NCI-H82 treated with DMSO at 0.1 percent for 48 hours (cell line): ENCODE measurements at regions not wholly inside any gene's neighbourhood (a gene's known extent, or its start where the extent isn't known, plus 50 kb on each side); places are given as distances from the start of the nearest gene placed in this dataset.

Source experiments
- DNase-seq: peaks from one replicate; lab custom pipeline; 2025; ENCODE audit not compliant: unreplicated experiment; lab: John Stamatoyannopoulos, UW

GRCh38 chr6:71395731-71396409 is 107.3 kb downstream of the OGFRL1 start:
- no peak for DNase-seq

DNA sequence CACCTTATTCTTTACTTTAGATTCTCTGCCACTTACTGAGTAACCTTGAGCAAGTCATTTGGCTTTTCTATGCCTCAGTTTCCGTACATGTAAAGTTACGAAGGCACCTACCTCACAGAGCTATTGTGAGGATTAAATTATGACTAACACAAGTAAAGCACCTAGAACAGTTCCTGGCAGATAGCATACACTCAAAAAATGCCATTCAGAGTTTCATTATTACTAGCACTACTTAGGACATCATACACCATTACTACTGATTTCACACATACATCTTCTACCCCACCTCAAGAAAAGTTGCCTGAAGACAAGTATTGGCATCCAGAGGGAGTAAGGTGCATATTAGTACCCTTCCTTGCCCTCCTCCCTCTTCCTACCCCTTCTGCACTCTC is 107.8 kb downstream of the OGFRL1 start:
- DNase-seq, result no peak

GRCh38 chr6:71399279-71399678 is 110.7 kb downstream of the OGFRL1 start:
- DNase-seq, result no peak

DNA sequence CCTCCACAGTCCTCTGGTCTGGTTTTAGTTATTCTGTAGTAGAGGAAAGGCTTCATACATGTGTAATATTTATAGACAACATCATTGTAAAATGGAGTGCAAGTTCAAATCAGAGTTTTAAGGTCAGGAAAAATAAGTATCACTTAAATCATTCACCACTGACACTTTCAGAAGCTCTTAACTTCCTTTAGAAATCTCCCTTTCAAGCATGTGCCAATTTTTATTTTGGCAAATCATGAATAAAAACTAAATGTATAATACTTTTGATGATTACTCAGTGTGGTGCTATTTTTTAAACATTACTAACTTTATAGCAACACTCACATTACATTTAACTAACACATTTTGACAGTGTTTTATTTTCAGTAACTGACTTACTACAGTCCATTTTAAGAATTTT is 112.2 kb downstream of the OGFRL1 start:
- no peak for DNase-seq

- no peak for DNase-seq
These were observed 113.5 kb downstream of the OGFRL1 start for GRCh38 chr6:71402096-71402495.

GRCh38 chr6:71403422-71404134 is 115.0 kb downstream of the OGFRL1 start:
- no peak for DNase-seq

DNA sequence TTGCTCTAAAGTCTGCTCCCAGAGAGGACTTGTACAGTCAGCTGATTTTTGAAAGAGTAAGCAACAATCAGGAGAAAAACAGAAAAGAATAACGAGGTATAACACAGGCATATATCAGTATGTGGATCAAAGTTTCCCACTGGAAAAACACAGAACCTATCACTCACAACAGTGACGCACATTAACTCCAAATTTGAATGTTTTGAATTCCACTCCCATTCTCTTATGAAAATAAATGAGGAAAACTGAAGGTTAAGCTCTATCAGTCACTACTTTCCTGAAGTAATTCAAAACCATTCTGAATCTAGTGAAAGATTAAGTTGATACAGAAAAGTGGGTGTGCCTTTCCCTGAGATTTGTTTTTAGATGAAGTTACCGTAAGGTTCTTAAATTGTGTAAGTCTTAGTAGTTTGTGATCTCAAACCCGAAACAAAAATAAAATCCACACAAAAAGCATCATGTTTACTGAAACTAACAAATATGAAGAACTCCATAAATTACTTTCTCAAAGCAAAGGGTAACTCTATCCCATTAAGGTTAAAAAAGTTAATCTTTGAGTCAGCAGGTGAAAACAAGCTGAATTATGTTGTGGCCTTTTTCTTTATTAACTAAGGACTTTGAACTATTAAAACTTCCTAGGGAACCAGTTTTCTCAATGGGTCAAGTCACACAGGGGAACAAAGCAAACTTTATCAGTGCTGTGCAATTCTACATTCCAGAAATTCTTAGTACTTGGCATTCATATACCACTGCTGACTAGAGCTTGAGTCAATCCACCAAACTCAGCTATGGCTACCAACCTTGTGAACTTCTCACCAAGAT is 115.7 kb downstream of the OGFRL1 start:
- DNase-seq, result no peak

GRCh38 chr6:71404967-71405278 is 116.3 kb downstream of the OGFRL1 start:
- no peak for DNase-seq

DNA sequence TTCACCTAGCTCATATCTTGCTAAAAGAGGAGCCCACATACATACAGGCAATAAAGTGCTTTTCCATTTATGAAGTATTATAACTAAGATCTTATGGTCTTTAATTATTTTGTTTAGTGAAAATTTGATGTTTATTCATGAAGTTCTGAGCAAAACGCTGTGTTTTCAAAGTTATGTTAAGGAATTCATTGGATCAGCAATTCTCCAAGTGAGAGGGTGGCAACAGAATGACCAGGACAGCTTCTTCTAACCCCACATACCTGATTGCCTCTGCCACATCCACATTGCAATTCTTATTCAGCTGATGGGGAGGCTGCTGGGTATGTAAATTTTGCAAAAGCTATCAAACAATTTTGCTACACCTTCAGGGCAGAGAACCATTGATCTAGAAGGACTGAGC is 116.8 kb downstream of the OGFRL1 start:
- no peak for DNase-seq

DNA sequence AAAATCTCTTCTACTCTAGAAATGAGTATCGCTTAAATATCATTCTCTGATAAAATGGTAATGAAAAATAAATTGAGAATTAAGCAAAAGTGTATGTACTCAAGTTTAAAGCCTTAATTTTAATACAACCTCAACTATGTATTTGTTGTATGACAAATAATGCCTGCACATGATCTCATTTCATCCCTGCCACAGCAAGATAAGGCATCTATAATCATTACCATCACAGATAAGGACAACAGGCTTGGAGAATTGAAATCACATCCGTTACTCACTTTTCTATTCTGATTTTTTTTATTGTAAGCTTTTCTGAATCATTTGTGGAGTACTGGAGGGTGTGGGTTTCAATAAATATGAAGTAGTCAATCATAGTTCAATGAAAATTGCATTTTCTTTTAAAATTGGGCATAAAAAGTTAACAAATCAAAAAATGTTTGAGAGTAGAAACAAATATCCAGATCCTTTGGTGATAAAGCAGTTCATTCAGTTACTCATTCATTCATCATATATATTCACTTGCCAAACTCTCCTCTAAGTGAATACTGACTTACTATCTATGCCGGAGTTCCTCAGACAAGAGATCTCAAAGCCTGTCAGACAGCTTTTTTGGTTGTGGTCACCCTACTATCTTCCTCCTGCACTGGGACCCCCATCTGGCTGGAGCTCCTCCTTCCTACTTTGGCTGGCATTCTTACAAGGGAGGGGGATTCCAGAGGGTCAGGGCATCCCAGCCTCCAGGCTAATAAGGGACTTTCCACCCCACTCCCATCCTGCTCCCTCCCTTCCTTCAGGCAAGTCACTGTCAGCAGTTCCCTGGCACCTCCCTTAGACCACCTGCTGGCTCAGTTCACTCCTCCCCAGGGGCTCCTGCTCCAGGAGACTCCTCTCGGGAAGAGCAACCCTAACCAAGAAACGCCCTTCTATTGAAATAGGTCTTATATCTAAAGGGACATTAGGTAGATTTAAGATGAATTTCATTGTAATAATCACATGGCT is 118.6 kb downstream of the OGFRL1 start:
- DNase-seq, result no peak

DNA sequence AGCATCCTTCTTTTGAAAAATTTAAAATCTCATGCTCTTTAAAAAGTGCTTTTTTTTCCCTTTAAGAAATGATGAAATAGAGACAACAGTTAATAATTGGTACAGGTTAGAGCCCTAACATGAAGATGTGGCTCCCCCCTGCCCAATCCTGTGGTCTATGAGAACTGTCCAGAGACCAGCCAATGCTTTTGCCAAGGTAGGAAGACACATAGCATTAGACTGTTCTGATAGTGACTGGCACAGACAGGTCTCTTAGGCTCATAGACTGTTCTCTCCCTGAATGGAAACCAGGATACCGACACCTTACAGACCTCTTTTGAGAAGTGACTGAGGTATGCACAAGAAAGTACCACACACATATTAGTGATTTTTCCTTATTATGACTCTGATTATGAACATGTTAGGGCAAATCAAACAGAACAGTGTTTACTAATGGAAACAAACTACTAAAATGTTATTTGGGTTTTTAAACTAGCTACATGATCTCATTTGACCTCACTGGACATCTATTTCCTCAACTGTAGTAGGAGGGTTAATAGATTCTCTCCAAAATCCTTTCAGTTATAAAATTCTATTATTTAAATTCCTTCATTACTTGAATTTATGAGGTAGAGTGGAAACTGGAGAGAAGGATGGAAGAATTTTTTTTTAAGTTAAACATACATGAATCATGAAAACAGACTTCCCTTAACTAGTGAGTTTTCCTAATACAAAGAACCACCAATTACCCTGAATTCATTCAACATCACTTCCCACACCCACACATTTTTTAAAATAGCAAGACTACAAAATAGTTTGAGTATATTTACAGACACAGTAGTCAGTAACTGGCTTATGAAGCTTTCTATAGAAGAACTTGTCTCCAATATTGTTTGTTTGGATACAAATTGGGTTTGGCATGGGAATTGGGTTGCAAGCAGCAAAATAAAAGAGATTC is 120.4 kb downstream of the OGFRL1 start:
- DNase-seq, result no peak

DNA sequence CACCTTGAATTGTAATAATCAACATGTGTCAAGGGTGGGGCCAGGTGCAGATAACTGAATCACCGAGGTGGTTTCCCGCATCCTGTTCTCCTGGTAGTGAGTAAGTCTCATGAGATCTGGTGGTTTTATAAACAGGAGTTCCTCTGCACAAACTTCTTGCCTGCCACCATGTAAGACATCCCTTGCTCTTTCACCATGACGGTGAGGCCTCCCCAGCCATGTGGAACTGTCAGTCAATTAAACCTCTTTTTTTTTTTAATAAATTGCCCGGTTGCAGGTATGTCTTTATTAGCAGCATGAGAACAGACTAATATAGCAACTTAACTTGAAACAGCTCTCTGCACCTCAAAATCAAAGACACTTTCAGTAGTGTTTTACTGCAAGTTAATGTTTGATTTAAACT is 121.6 kb downstream of the OGFRL1 start:
- DNase-seq, result no peak

DNA sequence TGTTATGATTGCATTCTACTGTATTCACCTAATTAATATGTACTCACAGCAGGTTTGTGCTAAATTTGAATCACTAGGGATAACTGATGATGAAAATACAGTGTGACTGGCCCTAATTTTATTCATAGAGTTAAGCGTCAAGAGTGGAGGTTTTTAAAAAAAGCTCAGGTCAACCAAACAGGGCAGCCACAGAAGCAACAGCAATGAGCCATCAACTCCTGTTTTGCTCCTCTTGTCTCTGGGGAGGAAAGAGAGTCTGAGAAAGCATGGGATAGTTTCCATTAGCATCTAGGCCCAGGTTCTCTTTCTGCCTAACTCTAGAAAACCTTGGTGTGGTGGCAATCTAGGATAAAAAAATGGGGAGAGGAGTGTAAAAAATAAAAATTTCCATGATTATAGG is 122.1 kb downstream of the OGFRL1 start:
- DNase-seq, result no peak

DNA sequence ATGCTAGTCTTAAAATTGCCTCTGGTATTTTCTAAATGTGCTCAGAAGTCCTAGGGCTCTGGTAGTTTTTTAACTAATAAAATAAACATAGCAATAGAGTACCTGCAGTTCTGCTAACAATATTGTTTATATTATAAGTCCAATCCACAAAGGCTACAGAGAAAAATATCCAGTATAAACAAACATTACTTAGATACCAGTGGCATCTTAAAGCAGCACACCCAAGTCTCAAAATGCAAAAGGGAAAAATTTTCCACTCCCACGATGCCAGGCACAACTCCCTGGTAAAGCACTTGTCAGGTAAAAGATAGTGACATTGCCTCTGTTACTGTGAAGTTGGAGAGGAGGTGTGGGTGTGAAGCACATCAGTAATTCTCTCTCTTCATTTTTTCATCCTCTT is 123.3 kb downstream of the OGFRL1 start:
- DNase-seq, result no peak

DNA sequence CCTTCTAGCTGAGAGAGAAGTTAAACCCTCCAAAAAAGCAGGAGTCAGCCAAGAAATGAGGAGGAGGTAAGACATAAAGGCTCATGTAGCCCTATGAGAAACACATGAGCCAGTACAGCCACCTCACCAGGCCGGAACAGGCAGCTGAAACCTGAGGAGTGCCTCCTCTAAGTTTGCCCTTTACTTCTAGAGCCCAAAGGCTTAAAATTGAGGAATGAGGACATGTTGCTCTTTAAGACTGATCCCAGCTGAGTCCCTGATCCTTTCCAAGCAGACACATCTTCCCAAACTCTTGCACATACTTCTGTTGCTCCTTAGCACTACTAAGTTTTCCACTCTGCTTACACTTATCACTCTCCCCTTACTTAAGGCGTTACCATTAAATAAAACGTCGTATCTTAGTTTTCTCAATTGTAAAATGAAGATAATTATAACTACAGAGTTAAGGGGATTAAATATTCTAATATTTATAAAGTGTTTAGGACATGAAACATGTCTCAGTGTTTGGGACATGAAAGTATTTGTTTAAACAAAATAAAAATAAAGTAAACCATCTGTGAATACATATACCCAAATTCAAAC is 124.0 kb downstream of the OGFRL1 start:
- no peak for DNase-seq

- no peak for DNase-seq
These were observed 125.9 kb downstream of the OGFRL1 start for GRCh38 chr6:71414486-71414885.

GRCh38 chr6:71419217-71420094 is 130.8 kb downstream of the OGFRL1 start:
- no peak for DNase-seq

DNA sequence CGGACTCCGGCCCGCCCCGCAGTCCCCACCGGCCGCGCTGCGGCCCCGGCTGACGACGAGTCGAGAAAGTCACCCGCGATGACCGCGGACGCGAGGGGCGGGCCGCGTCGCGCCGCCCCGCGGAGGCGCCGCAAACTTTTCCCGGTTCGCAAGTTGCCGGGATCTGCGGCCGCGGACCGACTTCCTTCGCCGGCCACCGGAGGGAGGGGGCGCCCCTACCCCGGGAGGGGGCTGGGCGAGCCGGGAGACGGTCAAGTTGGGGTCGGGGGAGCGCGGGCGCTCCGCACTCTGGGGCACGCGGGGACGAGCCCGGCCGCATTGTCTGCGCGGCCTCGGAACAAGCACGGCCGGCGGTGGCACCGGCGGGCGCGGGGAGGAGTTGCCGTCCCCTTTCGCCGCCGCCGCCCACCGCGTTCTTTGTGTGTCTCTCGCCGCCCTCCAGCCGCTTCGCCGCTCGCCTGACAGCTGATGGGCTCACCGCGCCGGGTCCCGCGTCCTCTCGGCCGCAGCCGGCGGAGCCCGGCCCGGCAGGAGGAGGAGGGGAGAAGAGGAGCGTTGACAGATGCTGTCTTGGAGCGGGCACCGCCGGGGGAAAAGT is 131.6 kb downstream of the OGFRL1 start:
- DNase-seq, result no peak
